HL-60 (cell line): ENCODE measurements at regions not wholly inside any gene's neighbourhood (a gene's known extent, or its start where the extent isn't known, plus 50 kb on each side); places are given as distances from the start of the nearest gene placed in this dataset.

Experiments used
- GABPA ChIP-seq: IDR thresholded peaks from 2 replicates; pipeline ENCODE4 v1.6.1; 2012; ENCODE audit warnings: low read depth
- TF ChIP-seq, protein P1 (sequence below): IDR thresholded peaks from one replicate; pipeline ENCODE4 v1.5.1; 2011; ENCODE audit warnings: low read length, control low read depth, inconsistent platforms; ENCODE audit not compliant: insufficient read depth

DNA sequence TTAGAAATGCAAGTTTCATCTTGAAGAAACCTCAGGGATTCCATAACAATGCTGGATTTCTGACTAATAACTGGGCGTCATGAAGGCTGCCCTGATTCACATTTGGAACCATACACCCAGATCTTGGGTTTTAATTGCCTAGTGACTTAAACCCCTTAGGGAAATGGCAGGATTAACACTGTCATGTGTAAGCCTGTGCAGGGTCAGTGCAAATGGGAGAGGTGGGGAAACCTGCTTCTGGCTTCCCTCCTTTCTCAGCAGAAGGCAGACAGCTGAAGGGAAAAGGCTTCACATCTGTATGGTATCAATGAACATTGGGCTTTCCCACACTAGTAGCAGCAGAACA lies 364.2 kb downstream of the ANKRD30A start:
- TF ChIP-seq, protein P1, sequence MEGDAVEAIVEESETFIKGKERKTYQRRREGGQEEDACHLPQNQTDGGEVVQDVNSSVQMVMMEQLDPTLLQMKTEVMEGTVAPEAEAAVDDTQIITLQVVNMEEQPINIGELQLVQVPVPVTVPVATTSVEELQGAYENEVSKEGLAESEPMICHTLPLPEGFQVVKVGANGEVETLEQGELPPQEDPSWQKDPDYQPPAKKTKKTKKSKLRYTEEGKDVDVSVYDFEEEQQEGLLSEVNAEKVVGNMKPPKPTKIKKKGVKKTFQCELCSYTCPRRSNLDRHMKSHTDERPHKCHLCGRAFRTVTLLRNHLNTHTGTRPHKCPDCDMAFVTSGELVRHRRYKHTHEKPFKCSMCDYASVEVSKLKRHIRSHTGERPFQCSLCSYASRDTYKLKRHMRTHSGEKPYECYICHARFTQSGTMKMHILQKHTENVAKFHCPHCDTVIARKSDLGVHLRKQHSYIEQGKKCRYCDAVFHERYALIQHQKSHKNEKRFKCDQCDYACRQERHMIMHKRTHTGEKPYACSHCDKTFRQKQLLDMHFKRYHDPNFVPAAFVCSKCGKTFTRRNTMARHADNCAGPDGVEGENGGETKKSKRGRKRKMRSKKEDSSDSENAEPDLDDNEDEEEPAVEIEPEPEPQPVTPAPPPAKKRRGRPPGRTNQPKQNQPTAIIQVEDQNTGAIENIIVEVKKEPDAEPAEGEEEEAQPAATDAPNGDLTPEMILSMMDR = no peak
- TF ChIP-seq GABPA = no peak
